Endodermal cell (in vitro differentiated cells): ENCODE measurements at regions not wholly inside any gene's neighbourhood (a gene's known extent, or its start where the extent isn't known, plus 50 kb on each side); places are given as distances from the start of the nearest gene placed in this dataset.
A peak's percentile ranks its signal among the peaks of the same experiment; 100 is the strongest.

ENCODE experiments used
- DNase-seq: peaks from one replicate; pipeline ENCODE4 v3.0.0-alpha.2; 2017
- H3K27ac ChIP-seq: 2 replicates; pipeline ENCODE4 v1.5.1; 2013; ENCODE audit warnings: mild to moderate bottlenecking, low read depth, low read length, moderate library complexity
- H3K27me3 ChIP-seq: 2 replicates; pipeline ENCODE4 v1.6.1; 2013; ENCODE audit warnings: mild to moderate bottlenecking, low read length, moderate library complexity; ENCODE audit not compliant: insufficient read depth, control insufficient read depth, poor library complexity, severe bottlenecking
- H3K36me3 ChIP-seq: 2 replicates; pipeline ENCODE4 v1.7.0; 2013; ENCODE audit warnings: mild to moderate bottlenecking, low read length, moderate library complexity; ENCODE audit not compliant: control insufficient read depth, insufficient read depth
- H3K4me1 ChIP-seq: one replicate; pipeline ENCODE4 v1.7.0; 2013; ENCODE audit warnings: low read length; ENCODE audit not compliant: control insufficient read depth, insufficient read depth
- H3K4me3 ChIP-seq: 2 replicates; pipeline ENCODE4 v1.5.1; 2013; ENCODE audit warnings: mild to moderate bottlenecking, low read length, moderate library complexity
- H3K9ac ChIP-seq: 2 replicates; pipeline ENCODE4 v1.6.1; 2013; ENCODE audit warnings: mild to moderate bottlenecking, low read length, moderate library complexity; ENCODE audit not compliant: poor library complexity, severe bottlenecking; ENCODE audit errors: extremely low read depth
- H3K9me3 ChIP-seq: 2 replicates; pipeline ENCODE4 v1.6.1; 2013; ENCODE audit warnings: mild to moderate bottlenecking, low read length, moderate library complexity; ENCODE audit not compliant: control insufficient read depth
- H3K27ac Mint-ChIP-seq: 2 replicates; pipeline ENCODE4 v1.8.0; 2020; ENCODE audit warnings: mixed read lengths
- H3K27me3 Mint-ChIP-seq: 2 replicates; pipeline ENCODE4 v1.8.0; 2021; ENCODE audit warnings: mild to moderate bottlenecking, mixed read lengths; ENCODE audit not compliant: insufficient read depth
- H3K36me3 Mint-ChIP-seq: 2 replicates; pipeline ENCODE4 v1.8.0; 2020; ENCODE audit warnings: low read depth, mixed read lengths
- H3K4me1 Mint-ChIP-seq: 2 replicates; pipeline ENCODE4 v1.8.0; 2020; ENCODE audit warnings: mixed read lengths
- H3K4me3 Mint-ChIP-seq: 2 replicates; pipeline ENCODE4 v1.8.0; 2020; ENCODE audit warnings: mild to moderate bottlenecking, moderate library complexity, mixed read lengths
- H3K9me3 Mint-ChIP-seq: 2 replicates; pipeline ENCODE4 v1.8.0; 2020; ENCODE audit warnings: mild to moderate bottlenecking, mixed read lengths
- CTCF ChIP-seq: fragments of 200-600 bp; sonication (generic); conservative IDR thresholded peaks from 2 replicates; pipeline ENCODE4 v1.5.0; 2021; ENCODE audit warnings: antibody characterized with exemption, mild to moderate bottlenecking
- WGBS, 2 experiments: methylation state at CpG; one replicate each; pipeline versions ENCODE4 v1.1.5 to v1.1.7; 2013; ENCODE audit warnings: missing lambda C conversion rate in 2 of 2, mixed read lengths in 1 of 2; ENCODE audit not compliant: insufficient coverage in 1 of 2, insufficient read length in 1 of 2; 5-methylcytosine and 5-hydroxymethylcytosine counted together

GRCh38 chr14:85079842-85080730 lies 449.9 kb upstream of the FLRT2 start:
- Mint-ChIP-seq H3K9me3 (no peaks in the 10 kb centered on the region), H3K4me1 (peaks cover 4% of the 10 kb centered on the region), H3K27me3 (no peaks in the 10 kb centered on the region), H3K4me3 (no peak overlapping the region), H3K27ac (no peak overlapping the region), H3K36me3 (no peaks in the 10 kb centered on the region)
- peaks cover 7% of the 10 kb centered on the region for H3K9me3 ChIP-seq
- no peak for TF ChIP-seq CTCF
- no peaks in the 10 kb centered on the region for H3K27me3 ChIP-seq
- no peak overlapping the region for H3K4me3 ChIP-seq
- no peaks in the 10 kb centered on the region for H3K36me3 ChIP-seq
- peak; percentile 46 for DNase-seq
- H3K4me1 ChIP-seq: no peaks in the 10 kb centered on the region
- 59 to 75% methylated on average over 5 to 6 of the region's 6 CpGs for WGBS, 2 experiments
- no peak overlapping the region for H3K27ac ChIP-seq
- H3K9ac ChIP-seq: no peak overlapping the region

- no peak for DNase-seq
- no peak for TF ChIP-seq CTCF
- Histone ChIP-seq H3K9ac (no peak overlapping the region), H3K27me3 (no peaks in the 10 kb centered on the region), H3K9me3 (peaks cover 7% of the 10 kb centered on the region), H3K36me3 (no peaks in the 10 kb centered on the region), H3K4me3 (no peak overlapping the region), H3K27ac (no peak overlapping the region), H3K4me1 (no peaks in the 10 kb centered on the region)
- H3K36me3 Mint-ChIP-seq: no peaks in the 10 kb centered on the region
- no peak overlapping the region for H3K4me3 Mint-ChIP-seq
- H3K4me1 Mint-ChIP-seq: peaks cover 4% of the 10 kb centered on the region
- no peak overlapping the region for H3K27ac Mint-ChIP-seq
- no peaks in the 10 kb centered on the region for H3K27me3 Mint-ChIP-seq
- no peaks in the 10 kb centered on the region for H3K9me3 Mint-ChIP-seq
- 90 to 100% methylated on average over 1 of the region's 1 CpG for WGBS, 2 experiments
These were observed 445.6 kb upstream of the FLRT2 start for GRCh38 chr14:85084344-85084743.

DNA sequence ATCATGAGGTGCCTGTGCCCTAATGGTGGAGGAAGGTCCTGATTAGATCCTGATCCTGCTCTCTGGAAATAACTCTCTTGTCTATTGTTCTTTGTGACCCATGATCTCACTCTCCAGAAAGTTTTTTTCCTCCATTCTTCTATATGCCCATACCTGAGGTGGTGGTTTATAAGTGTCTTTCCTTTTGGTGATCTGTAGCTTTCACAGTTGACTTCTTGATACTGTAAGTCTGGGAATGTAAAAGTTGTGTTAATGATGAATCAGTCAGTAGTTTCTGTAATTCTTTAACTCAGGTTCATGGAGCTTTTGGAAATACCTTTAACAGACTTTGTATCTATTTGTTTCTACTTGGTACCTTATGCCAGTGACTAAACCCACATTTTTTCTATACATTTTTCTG lies 444.0 kb upstream of the FLRT2 start:
- no peak overlapping the region for H3K4me3 ChIP-seq
- H3K27ac ChIP-seq: no peak overlapping the region
- peaks cover 7% of the 10 kb centered on the region for H3K9me3 ChIP-seq
- H3K27me3 ChIP-seq: no peaks in the 10 kb centered on the region
- Mint-ChIP-seq H3K4me3 (no peak overlapping the region), H3K27me3 (no peaks in the 10 kb centered on the region), H3K4me1 (no peaks in the 10 kb centered on the region), H3K27ac (no peak overlapping the region), H3K36me3 (no peaks in the 10 kb centered on the region), H3K9me3 (no peaks in the 10 kb centered on the region)
- H3K4me1 ChIP-seq: no peaks in the 10 kb centered on the region
- H3K36me3 ChIP-seq: no peaks in the 10 kb centered on the region
- DNase-seq: no peak
- TF ChIP-seq CTCF: no peak
- no peak overlapping the region for H3K9ac ChIP-seq
